Nephron (organoid): ENCODE measurements at regions not wholly inside any gene's neighbourhood (a gene's known extent, or its start where the extent isn't known, plus 50 kb on each side); places are given as distances from the start of the nearest gene placed in this dataset.
A peak's percentile ranks its signal among the peaks of the same experiment; 100 is the strongest.
"Not testable (repeated sequence)": the region's sequence is repeated elsewhere in the genome, so short reads cannot be mapped to it uniquely, and the experiment has no call there.

Experiments used
- H3K27ac Mint-ChIP-seq, 3 experiments: 2 replicates each; pipeline ENCODE4 v1.8.0; 2020; ENCODE audit warnings: mixed read lengths in 3 of 3, mild to moderate bottlenecking in 2 of 3, moderate library complexity in 1 of 3
- H3K27me3 Mint-ChIP-seq: 2 replicates; pipeline ENCODE4 v1.8.0; 2021; ENCODE audit warnings: low read depth, mild to moderate bottlenecking, moderate library complexity, mixed read lengths
- H3K36me3 Mint-ChIP-seq: 2 replicates; pipeline ENCODE4 v1.8.0; 2020; ENCODE audit warnings: low read depth, mixed read lengths
- H3K4me1 Mint-ChIP-seq: 2 replicates; pipeline ENCODE4 v1.8.0; 2020; ENCODE audit warnings: mixed read lengths
- H3K4me3 Mint-ChIP-seq, 3 experiments: 2 replicates each; pipeline ENCODE4 v1.8.0; 2020; ENCODE audit warnings: mild to moderate bottlenecking in 3 of 3, mixed read lengths in 3 of 3, moderate library complexity in 2 of 3
- H3K9me3 Mint-ChIP-seq: 2 replicates; pipeline ENCODE4 v1.8.0; 2020; ENCODE audit warnings: mixed read lengths
- CTCF ChIP-seq, 3 experiments: fragments of 200-600 bp; sonication (generic); IDR thresholded peaks; one replicate each; pipeline ENCODE4 v1.5.0; 2021; ENCODE audit warnings: antibody characterized with exemption in 3 of 3; ENCODE audit not compliant: unreplicated experiment in 3 of 3

GRCh38 chr4:3630598-3631543 lies 98.6 kb upstream of the LRPAP1 start:
- peaks cover 16% of the 10 kb centered on the region for H3K4me1 Mint-ChIP-seq
- H3K36me3 Mint-ChIP-seq = no peaks in the 10 kb centered on the region
- TF ChIP-seq CTCF (IDR thresholded peaks at IDR 0.05; ENCODE audit: unreplicated experiment in 3 of 3) = no peak
- H3K4me3 Mint-ChIP-seq = no peak overlapping the region
- peaks cover 5% of the 10 kb centered on the region for H3K27me3 Mint-ChIP-seq
- H3K9me3 Mint-ChIP-seq = peaks cover 3% of the 10 kb centered on the region
- no peak overlapping the region for H3K27ac Mint-ChIP-seq

DNA sequence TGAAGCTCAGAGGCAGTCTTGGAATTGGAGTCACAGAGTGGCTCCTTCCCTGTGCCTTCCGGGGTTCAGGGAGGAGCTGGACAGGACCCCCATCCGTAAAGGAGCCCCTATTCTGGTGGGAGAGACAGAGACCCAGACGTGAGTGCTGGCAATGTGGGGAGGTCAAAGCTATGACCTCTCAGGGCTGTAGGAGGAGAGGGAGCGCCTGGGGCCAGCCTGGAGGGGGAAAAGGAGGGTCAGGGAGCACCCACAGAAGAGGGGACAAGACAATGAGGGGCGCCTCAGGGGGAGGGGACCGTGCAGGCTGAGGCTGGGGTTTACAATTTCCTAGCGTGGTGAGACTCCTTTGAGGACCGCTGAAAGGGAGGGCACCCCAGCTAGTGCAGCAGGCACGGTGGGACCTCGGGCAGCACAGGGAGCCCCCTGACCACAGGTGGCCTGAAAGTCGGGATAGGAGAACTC lies 97.9 kb upstream of the LRPAP1 start:
- no peak for TF ChIP-seq CTCF (IDR thresholded peaks at IDR 0.05; ENCODE audit: unreplicated experiment in 3 of 3)
- no peaks in the 10 kb centered on the region for H3K36me3 Mint-ChIP-seq
- H3K9me3 Mint-ChIP-seq = peaks cover 3% of the 10 kb centered on the region
- H3K27ac Mint-ChIP-seq = peak overlapping the region; percentile 10 to 82 (median 56)
- peaks cover 12% of the 10 kb centered on the region for H3K27me3 Mint-ChIP-seq
- H3K4me3 Mint-ChIP-seq = peak overlapping the region in 1 of 3 experiments; percentile 65
- H3K4me1 Mint-ChIP-seq = peaks cover 22% of the 10 kb centered on the region

GRCh38 chr4:3629665-3630064 lies 97.4 kb upstream of the LRPAP1 start:
- Mint-ChIP-seq H3K4me3 (no peak overlapping the region), H3K4me1 (peaks cover 23% of the 10 kb centered on the region), H3K9me3 (peaks cover 3% of the 10 kb centered on the region), H3K27ac (peak overlapping the region in 2 of 3 experiments; percentile 10 to 82), H3K27me3 (peaks cover 17% of the 10 kb centered on the region), H3K36me3 (no peaks in the 10 kb centered on the region)
- no peak for TF ChIP-seq CTCF (IDR thresholded peaks at IDR 0.05; ENCODE audit: unreplicated experiment in 3 of 3)

DNA sequence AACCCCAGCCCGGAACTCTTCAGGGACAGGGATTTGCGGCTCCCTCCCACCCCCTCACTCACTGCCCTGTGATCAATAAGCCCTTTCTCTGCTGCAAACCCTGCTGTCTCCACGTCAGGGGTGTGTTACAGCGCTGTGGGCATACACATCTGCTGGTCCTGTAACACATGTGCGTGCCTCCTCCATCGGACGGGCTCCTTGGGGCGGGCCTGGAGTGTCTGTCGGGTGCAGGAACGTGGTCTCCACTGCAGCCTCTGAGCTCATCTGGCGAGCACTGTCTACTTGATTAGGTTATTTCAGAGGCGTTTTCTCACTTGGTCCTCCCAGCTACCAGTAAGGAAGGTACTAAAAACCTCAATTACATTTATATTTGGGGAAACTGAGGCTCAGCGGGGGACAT lies 97.0 kb upstream of the LRPAP1 start:
- not testable (repeated sequence) for H3K9me3 Mint-ChIP-seq, H3K36me3 Mint-ChIP-seq, H3K27ac Mint-ChIP-seq, H3K4me3 Mint-ChIP-seq
- Mint-ChIP-seq H3K4me1 (peaks cover 23% of the 10 kb centered on the region), H3K27me3 (peaks cover 17% of the 10 kb centered on the region)

GRCh38 chr4:3628868-3629175 lies 96.6 kb upstream of the LRPAP1 start:
- Mint-ChIP-seq H3K9me3 (peaks cover 3% of the 10 kb centered on the region), H3K27me3 (peaks cover 17% of the 10 kb centered on the region), H3K4me3 (no peak overlapping the region), H3K4me1 (peaks cover 27% of the 10 kb centered on the region), H3K27ac (no peak overlapping the region), H3K36me3 (no peaks in the 10 kb centered on the region)
- TF ChIP-seq CTCF (IDR thresholded peaks at IDR 0.05; ENCODE audit: unreplicated experiment in 3 of 3) = no peak

DNA sequence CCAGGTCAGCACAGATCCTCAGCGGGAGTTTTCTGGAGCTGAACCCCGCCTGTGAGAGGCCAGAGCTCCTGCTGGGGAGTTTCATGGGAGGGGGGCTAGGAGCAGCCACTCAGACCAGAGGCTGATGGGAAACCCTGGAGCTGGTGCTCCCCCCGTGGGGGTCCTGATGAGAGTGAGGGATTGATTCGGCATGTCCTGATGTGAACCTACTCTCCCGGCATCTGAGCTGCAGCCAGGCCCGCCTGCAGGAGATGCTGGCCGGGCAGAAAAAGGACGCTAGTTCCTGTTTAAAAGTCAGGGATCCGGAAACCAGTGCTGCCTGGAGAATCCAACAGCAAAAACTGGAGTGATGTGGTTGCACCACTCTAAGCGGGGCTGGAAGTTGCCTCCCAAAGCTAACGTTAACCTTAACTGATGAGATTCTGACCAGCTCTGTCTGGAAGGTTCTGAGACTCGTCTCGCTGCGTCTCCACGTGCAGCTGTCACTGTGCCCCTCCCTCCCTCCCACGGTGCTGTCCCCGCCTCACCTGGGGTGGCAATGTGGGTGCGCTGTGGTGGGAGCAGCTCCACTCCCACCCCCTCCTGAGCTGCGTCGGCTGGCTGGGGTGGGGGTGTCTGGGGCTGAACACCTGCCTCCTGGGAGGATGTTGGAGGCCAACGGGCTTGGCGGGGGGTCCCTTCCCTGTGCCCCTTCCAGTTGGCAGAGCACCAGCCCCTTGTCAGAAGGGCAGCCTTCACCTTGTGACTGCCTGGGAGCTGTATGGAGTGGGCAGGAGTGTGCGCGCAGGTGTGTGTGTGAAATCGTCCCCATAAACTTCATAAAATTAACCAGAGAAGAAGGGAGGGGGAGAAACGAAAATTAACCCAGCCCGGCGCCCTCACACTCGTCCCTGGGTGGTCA lies 96.0 kb upstream of the LRPAP1 start:
- not testable (repeated sequence) for H3K36me3 Mint-ChIP-seq, H3K4me3 Mint-ChIP-seq, H3K27ac Mint-ChIP-seq, H3K9me3 Mint-ChIP-seq
- H3K4me1 Mint-ChIP-seq = peaks cover 32% of the 10 kb centered on the region
- peaks cover 17% of the 10 kb centered on the region for H3K27me3 Mint-ChIP-seq

DNA sequence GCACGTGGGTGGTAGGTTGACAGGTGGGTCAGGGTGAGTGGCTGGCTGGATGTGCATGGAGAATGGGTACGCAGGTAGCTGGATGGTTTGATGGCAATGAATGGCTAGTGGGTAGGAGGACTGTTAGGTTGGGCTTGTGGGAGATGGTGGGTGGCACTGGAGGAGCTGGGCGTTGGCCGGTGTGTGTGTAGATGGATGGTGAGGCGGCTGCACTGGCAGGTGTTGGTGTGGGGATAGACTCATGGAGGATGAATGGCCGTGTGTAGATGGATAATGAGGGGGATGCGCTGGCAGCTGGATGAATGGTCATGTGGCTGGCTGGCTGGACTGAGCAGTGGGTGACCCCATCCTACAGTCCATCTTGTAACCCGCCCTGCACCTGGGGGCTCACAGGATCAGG lies 95.2 kb upstream of the LRPAP1 start:
- H3K27me3 Mint-ChIP-seq = peaks cover 19% of the 10 kb centered on the region
- H3K27ac Mint-ChIP-seq, H3K4me3 Mint-ChIP-seq, H3K36me3 Mint-ChIP-seq, H3K9me3 Mint-ChIP-seq: not testable (repeated sequence)
- peaks cover 39% of the 10 kb centered on the region for H3K4me1 Mint-ChIP-seq

DNA sequence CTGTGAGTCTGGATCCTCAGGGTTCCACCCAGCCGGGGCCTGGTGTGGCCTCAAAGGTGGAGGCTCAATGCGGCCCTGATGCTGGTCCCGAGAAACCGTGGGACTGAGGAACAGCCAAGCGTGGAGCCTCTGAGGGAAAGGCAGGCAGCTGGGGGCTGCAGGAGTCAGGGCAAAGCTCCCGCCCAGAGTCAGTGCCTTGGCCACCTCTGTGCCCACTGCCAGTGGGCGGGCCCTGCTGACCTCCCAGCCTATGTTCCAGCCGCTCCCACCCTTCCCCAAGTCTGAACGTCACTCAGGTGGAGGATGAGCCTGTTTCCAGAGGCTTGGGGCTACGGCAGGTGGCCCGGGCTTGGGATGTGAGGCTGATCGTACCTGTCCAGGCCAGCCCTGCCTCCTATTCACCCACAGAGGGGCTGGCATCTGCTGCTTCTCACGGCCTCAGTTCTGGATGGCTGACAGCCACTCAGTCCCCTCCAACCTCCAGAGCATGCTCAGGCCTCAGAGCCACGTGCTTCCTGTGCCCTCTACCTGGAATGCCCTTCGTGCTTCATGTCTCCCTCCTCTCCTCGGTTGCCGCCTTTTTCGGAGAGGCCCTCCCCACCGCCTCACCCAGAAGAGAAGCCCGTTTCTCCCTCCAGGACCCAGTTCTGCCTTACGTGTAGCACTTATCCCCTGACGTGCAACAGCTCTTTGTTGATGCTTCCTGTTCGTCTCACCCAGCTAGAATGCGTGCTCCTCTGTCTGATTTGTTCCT lies 94.1 kb upstream of the LRPAP1 start:
- not testable (repeated sequence) for H3K27ac Mint-ChIP-seq

GRCh38 chr4:3625286-3625875 lies 93.2 kb upstream of the LRPAP1 start:
- Mint-ChIP-seq H3K27me3 (peaks cover 21% of the 10 kb centered on the region), H3K27ac (peak overlapping the region; percentile 52 to 80 (median 70)), H3K4me1 (peaks cover 33% of the 10 kb centered on the region), H3K4me3 (peak overlapping the region in 2 of 3 experiments; percentile 3 to 17)
- H3K36me3 Mint-ChIP-seq, H3K9me3 Mint-ChIP-seq: not testable (repeated sequence)

More for the DNA sequence above, 94.1 kb upstream of the LRPAP1 start:
- H3K36me3 Mint-ChIP-seq, H3K9me3 Mint-ChIP-seq, H3K4me3 Mint-ChIP-seq: not testable (repeated sequence)
- Mint-ChIP-seq H3K27me3 (peaks cover 21% of the 10 kb centered on the region), H3K4me1 (peaks cover 33% of the 10 kb centered on the region)
